AG20443 (cell line): ENCODE measurements at regions not wholly inside any gene's neighbourhood (a gene's known extent, or its start where the extent isn't known, plus 50 kb on each side); places are given as distances from the start of the nearest gene placed in this dataset.
"Not testable (repeated sequence)": the region's sequence is repeated elsewhere in the genome, so short reads cannot be mapped to it uniquely, and the experiment has no call there.

Experiments
- DNase-seq: peaks from one replicate; pipeline ENCODE4 v3.0.0; 2012; ENCODE audit warnings: low spot score, mixed read lengths

- no peak for DNase-seq
Observed at GRCh38 chr4:170988446-170988845, 824.8 kb upstream of the GALNTL6 start.

GRCh38 chr4:170979736-170980135, 833.5 kb upstream of the GALNTL6 start:
- DNase-seq: no peak

DNA sequence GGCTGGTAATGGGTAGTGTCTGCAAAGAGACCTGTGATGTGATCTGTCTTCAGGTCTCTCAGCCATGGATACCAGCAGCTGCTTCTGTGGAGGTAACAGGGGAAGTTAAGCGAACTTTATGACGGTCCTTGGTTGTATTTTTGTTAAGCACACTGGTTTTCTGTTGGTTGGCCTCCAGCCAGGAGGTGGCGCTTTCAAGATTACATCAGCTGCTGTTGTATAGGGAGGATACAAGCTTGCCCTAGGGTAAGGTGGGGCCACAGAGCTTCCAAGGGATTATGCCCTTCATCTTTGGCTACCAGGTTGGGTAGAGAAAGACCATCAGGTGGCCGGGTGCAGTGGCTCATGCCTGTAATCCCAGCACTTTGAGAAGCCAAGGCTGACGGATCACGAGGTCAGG, 834.2 kb upstream of the GALNTL6 start:
- no peak for DNase-seq

GRCh38 chr4:170949084-170949483, 859.3 kb upstream of the AADAT start:
- no peak for DNase-seq

- no peak for DNase-seq
Observed at GRCh38 chr4:170940043-170940724, 850.4 kb upstream of the AADAT start.

DNA sequence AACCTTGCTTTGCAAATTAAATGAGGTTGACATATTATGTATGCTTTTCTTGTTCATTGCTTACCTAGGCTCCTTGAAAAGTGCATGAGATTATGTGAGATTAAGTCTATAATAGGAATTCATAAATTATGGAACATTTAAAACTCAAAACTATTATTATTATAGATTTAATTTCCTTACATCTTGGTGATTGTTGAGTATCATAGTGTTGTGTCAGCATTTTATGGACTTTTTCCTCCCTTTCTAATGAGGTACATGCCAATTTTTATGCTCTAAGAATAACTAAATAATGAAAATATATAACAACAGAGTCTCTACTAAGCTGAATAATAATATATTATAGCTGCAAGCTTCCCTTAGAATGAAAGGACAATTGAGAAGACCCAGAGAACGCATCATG, 848.8 kb upstream of the AADAT start:
- DNase-seq: no peak

DNA sequence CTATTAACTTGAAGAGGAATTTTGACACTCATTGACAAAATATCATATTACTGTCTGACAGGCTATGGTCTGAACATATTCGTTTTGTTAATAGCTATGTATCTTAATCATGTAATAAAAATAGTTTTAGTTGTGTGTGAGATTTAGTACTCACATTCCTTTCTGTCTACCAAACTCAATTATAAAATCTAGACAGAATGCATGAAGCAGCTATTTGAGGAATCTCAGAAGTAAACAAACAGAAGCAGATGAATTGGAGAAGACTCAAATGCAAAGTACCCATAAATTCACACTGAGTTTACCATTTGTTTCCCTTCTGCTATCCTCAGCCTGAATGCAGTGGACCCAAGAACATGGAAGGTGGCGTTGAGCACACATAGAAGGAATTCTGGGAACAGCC, 841.6 kb upstream of the AADAT start:
- DNase-seq: no peak

- no peak for DNase-seq
Observed at GRCh38 chr4:170888660-170889059, 798.9 kb upstream of the AADAT start.

- no peak for DNase-seq
Observed at GRCh38 chr4:170887396-170887795, 797.6 kb upstream of the AADAT start.

DNA sequence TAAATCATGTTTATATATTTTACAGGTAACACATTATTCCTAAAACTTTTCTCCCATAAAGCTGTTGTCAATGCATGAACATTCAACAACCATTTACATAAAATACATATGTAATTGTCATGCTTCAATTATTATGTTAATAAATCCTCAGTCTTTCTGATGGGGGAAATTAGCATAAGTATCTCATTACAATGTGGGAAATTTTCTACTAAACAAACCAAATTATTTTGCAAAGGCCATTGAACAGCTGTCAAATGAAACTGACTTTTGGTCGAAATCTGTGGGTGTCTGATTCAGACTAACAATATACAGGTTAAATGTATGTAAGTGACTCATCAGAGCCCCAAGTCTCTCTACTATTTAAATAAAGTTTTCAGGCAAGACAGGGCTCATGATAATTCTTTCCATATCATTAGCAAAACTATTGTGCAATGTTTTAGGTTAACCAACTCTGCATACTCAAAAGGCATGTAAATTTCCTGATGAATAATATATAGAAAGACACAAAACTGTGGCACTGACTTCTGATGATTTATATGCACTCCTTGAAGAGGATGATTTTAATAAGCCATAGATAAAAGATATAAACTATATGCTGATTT, 795.3 kb upstream of the AADAT start:
- DNase-seq: no peak

DNA sequence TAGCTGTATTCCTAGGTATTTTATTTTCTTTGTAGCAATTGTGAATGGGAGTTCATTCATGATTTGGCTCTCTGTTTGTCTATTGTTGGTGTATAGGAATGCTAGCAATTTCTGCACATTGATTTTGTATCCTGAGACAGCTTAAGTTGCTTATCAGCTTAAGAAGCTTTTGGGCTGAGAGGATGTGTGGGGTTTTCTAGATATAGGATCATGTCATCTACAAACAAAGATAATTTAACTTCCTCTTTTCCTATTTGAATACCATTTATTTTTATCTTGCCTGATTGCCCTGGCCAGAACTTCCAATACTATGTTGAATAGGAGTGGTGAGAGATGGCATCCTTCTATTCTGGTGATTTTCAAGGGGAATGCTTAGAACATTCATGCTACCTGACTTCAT, 791.9 kb upstream of the AADAT start:
- DNase-seq: not testable (repeated sequence)

DNA sequence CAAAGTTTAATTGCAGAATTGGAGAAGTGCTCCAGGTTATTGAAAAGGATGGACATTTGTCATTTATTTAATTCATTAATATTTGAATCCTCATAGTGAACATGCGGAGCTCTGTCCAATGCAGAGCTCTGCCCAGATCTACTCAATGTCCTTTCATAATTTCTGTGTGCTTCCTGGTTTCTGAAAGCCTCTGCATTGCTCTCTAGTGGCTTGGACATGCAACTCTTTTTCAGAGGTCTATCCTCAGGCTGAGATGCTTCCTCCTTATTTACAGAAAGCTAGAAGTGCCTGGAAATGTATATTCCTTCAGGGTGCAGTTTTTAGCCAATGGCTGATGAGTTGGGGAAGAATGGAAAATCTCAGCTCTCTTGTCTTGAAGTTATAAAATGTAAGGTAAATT, 786.1 kb upstream of the AADAT start:
- DNase-seq: no peak

- no peak for DNase-seq
Observed at GRCh38 chr4:170872794-170873193, 783.0 kb upstream of the AADAT start.

- DNase-seq: no peak
Observed at GRCh38 chr4:170868170-170868569, 778.4 kb upstream of the AADAT start.

GRCh38 chr4:170854097-170854496, 764.3 kb upstream of the AADAT start:
- DNase-seq: no peak

DNA sequence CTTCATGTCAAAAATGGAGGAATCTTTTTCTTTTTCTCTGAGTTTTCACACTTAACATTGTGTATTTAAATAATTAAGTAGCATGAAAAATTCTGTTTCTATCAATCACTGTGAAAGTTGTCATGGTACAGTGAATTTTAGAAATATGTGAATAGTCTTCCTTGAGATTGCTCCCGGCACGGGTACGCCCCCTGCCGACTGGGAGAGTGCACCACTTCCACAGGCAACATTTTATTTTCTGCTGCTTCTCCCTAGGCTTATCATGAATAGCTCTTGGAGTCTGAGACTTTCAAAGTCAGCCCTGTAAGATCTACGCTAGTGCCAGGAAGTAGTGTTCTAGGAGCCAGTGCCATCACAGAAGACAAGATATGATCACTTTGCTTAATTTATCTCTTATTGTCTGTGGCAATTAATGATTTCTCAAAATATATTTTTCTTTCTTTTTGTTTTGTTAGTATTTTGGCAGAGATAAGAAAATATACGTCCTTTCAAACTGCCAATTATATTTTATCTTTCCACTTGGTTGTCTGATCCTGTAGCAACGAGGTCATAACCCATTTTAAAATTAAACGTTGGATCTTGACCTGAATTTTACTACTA, 763.8 kb upstream of the AADAT start:
- DNase-seq: peak; percentile 9

DNA sequence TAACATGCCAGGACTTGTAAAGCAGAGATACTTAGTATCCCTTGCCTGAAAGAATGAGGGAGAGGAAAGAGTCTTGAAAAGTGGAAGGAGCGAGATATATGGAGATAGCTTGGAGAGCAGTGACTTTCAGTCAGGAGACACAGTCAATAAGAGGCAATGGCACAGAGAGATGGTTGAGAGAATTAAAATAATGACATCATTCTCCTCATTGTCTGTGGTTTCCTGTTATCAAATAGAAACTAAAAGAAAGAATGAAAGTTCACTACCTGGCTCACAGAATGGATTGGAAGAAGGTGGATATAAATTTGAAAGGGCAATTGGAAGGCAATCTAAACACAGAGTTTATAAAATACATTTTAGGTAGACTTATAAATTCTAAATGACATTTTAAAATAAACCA, 760.2 kb upstream of the AADAT start:
- DNase-seq: no peak

- no peak for DNase-seq
Observed at GRCh38 chr4:170827562-170828274, 738.0 kb upstream of the AADAT start.

- no peak for DNase-seq
Observed at GRCh38 chr4:170818786-170819185, 729.0 kb upstream of the AADAT start.

GRCh38 chr4:170805352-170805751, 715.6 kb upstream of the AADAT start:
- no peak for DNase-seq

- no peak for DNase-seq
Observed at GRCh38 chr4:170804930-170805329, 715.2 kb upstream of the AADAT start.

DNA sequence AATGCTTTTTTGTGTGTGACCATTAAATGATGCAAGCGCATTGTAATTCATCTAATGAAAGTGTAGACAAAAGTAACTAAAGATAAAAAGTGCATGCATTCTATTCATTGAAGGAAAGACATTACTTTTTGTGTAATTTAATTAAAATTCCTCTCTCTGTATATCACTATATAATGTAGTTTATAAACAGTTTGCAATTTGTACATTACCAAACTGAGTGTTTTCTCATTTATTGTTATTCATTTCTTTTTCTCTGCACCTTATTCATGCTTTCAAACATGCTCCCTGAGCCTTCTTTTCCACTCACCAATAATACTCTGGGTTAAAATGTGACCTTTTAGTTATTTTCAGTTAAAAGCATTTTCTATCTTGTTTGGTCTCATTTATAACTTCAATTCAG, 713.7 kb upstream of the AADAT start:
- no peak for DNase-seq

DNA sequence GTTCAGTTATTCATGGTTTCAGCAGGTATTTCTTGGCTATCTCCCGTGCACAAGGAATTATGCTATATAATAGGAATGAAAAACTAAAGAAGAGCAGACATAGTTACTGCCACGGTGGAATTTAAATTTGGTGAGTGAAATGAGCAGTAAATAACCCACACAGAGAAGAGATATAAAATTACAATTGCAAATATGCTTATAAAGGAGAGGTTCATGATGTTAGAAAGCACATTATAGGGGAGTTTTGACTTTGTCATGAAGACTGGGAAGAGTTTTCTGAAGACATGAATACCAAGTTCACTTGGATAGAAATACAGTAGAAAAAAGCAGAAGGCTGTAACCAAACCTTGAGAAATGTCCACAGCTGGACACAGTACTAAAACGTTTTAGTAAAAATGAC, 712.0 kb upstream of the AADAT start:
- no peak for DNase-seq
